Epithelial cell of esophagus (primary cell): ENCODE measurements at regions not wholly inside any gene's neighbourhood (a gene's known extent, or its start where the extent isn't known, plus 50 kb on each side); places are given as distances from the start of the nearest gene placed in this dataset.

Source experiments
- DNase-seq: peaks from one replicate; pipeline ENCODE4 v3.0.0; 2010; ENCODE audit warnings: low read depth
- H3K4me3 ChIP-seq: 2 replicates; pipeline ENCODE4 v1.5.1; 2011; ENCODE audit warnings: mild to moderate bottlenecking, low read length, control low read depth
- TF ChIP-seq, protein P1 (sequence below): IDR thresholded peaks from 2 replicates; pipeline ENCODE4 v1.5.1; 2011; ENCODE audit warnings: low read depth, mild to moderate bottlenecking, low read length, control low read depth, inconsistent platforms; ENCODE audit not compliant: insufficient read depth; ENCODE audit errors: missing control alignments

DNA sequence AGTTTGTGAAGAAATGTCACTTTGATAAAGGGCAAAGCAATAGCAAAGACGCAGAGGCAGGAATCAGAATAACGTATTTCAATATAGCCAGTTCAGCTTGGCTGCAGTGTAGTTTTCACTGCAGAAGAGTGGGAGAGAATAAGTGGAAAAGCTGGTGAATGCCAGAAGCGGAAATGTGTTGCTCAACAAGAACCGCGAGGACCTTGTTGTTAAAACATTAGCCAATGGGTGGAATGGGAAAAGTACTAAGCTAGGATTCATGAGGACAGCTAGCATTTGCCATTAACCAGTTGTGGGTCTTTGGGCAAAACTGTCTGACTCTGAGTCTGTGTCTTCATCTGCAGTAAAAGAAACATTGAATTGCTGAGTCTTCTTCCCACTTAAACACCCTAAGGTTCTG, 292.9 kb upstream of the GRIP1 start:
- DNase-seq: no peak
- TF ChIP-seq, protein P1, sequence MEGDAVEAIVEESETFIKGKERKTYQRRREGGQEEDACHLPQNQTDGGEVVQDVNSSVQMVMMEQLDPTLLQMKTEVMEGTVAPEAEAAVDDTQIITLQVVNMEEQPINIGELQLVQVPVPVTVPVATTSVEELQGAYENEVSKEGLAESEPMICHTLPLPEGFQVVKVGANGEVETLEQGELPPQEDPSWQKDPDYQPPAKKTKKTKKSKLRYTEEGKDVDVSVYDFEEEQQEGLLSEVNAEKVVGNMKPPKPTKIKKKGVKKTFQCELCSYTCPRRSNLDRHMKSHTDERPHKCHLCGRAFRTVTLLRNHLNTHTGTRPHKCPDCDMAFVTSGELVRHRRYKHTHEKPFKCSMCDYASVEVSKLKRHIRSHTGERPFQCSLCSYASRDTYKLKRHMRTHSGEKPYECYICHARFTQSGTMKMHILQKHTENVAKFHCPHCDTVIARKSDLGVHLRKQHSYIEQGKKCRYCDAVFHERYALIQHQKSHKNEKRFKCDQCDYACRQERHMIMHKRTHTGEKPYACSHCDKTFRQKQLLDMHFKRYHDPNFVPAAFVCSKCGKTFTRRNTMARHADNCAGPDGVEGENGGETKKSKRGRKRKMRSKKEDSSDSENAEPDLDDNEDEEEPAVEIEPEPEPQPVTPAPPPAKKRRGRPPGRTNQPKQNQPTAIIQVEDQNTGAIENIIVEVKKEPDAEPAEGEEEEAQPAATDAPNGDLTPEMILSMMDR: no peak

DNA sequence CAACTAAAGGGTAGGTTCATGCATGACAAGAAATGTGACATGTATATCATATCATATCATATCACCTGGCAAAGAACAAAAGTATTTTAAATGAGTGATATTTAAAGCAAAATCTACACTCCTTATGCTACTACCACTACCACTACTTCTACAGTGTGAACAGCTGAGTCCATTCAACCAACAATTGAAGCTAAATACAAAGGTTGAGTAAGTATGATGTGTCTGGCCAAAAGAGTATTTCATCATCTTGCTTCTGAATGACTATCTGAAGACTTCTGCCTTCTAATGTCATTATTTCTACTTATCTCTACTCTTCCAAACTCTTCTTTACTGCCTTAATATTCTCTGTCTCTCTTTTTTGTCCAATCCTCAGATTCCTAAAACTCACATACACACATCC, 292.6 kb upstream of the CAND1 start:
- no peak overlapping the region for H3K4me3 ChIP-seq
- peak; percentile 46 for DNase-seq
- TF ChIP-seq, protein P1: no peak

More for the DNA sequence above, 292.9 kb upstream of the GRIP1 start:
- H3K4me3 ChIP-seq: no peak overlapping the region

DNA sequence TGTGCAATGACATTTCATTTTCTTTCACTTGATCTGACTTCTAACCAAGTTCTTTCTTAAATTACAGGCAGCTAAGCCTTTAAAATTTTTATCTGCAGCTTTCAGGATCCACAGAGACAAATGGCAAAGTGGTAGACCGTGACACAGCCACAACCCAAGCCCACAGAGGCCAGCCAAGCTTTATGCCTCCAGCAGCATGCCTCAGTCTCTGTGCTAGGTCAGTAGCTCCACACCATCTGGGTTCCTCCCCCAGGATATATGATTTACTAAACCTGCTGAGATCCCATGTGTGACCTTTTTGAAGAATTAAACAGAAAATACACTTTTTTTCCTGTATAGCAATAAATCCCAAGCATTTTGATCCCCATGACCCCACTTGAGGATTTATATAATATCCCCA, 290.4 kb upstream of the CAND1 start:
- TF ChIP-seq, protein P1: no peak
- no peak for DNase-seq
- H3K4me3 ChIP-seq: no peak overlapping the region

DNA sequence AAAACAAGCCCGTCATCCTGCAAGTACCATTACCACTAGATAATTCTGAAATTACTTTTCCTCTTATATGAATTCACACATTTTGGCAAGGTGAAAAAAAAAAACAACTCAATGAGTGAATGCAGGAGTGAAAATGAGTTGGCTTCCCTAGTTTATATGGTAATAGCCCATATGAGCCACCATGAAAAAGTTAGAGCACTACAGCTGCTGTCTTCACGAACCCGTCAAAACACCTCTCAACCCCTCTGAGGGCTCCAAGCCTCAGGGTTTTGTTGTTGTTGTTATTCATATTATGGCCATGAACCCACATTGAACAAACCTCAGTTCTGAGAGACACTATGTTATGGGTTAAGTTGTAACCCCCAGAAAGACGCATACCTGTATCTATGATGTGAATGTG, 289.9 kb upstream of the CAND1 start:
- TF ChIP-seq, protein P1: no peak
- no peak for DNase-seq
- no peak overlapping the region for H3K4me3 ChIP-seq

DNA sequence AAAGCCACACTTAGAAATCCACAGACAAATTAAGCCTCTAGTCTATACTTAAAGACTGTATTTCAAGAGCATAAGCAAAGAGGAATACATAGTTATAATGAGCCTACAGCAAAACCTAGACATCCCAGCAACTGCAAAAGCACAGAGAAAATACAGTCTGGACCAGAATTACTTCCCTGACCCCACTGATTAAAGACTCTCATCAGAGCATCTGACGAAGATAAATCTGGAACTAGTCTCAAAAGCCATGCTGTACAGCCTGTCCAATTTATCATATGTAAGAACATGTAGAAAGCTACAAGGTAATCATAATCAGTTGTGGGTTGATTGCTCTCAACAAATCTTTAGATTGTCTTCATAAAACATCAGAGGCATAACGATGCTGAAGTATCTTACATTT, 285.1 kb upstream of the CAND1 start:
- no peak for DNase-seq
- TF ChIP-seq, protein P1: no peak

DNA sequence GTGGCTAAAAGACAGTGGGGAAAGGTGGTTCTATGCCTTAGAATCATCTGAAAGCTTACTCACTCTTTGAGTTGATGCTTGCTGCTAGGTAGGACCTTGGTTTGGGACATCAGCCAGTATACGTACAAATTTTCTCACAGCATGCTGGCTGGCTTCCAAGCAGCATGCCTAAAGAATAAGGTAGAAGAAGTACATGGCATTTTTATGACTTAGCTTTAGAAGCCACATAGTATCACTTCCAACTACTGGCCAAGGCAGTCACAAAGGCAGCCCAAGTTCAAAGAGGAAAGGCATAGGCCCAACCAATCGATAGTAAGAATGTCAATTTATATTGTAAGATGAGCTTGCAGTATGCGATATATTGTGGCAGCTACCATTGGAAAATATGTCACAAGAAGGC, 284.2 kb upstream of the CAND1 start:
- no peak overlapping the region for H3K4me3 ChIP-seq
- DNase-seq: peak; percentile 33
- TF ChIP-seq, protein P1: no peak

More for the DNA sequence above, 285.1 kb upstream of the CAND1 start:
- no peak overlapping the region for H3K4me3 ChIP-seq

DNA sequence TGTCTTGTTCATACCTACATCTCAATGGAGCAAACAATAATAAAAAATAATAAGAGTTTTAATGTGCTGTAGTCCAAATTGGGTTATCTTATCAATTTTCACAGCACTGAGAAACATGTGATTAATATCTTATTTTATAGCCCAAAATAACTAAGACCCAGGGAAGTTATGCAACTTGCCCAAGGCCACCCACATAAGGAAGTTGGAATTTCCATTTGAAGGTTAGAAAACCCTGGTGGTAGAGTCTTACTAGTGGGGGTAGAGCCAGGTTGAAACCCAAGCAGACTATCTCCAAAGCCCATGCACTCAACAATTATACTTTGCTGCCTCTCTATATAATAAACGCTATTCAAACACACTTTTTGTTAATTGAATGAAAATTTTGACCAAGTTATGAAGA, 270.0 kb upstream of the CAND1 start:
- no peak for DNase-seq
- no peak overlapping the region for H3K4me3 ChIP-seq
- TF ChIP-seq, protein P1: no peak
